ENCODE measurements at regions not wholly inside any gene's neighbourhood (a gene's known extent, or its start where the extent isn't known, plus 50 kb on each side); places are given as distances from the start of the nearest gene placed in this dataset.

- Histone ChIP-seq H3K79me2 (ENCODE audit: low read length) (no peaks in the 10 kb centered on the region), H3K36me3 (ENCODE audit: low read depth, low read length) (no peaks in the 10 kb centered on the region), H3K9ac (ENCODE audit: low read length) (no peak overlapping the region), H3K9me2 (replicated peaks; ENCODE audit: low read length) (no peaks in the 10 kb centered on the region), H3K4me3 (ENCODE audit: low read length) (no peak overlapping the region), H3K4me2 (ENCODE audit: low read length) (no peak overlapping the region), H3K9me3 (ENCODE audit: low read length) (no peaks in the 10 kb centered on the region), H4K20me1 (ENCODE audit: low read length) (no peaks in the 10 kb centered on the region), H3K27me3 (ENCODE audit: low read length) (peaks cover 11% of the 10 kb centered on the region; the same call in 1 of the 2 replicates), H3K27ac (ENCODE audit: low read length) (no peak overlapping the region), H3K4me1 (ENCODE audit: insufficient read depth, low read length) (no peaks in the 10 kb centered on the region), H2AFZ (ENCODE audit: low read length) (no peak overlapping the region), H3F3A (ENCODE audit: low read length, unreplicated experiment) (no peaks in the 10 kb centered on the region)
- ATAC-seq (no peak), DNase-seq (no peak)
- TF ChIP-seq EZH2phosphoT487 (IDR thresholded peaks at IDR 0.05; ENCODE audit: borderline replicate concordance, low read length) (no peak), EZH2 (IDR thresholded peaks at IDR 0.05; ENCODE audit: low read length, unreplicated experiment) (no peak), CTCF (conservative IDR thresholded peaks at IDR 0.05; ENCODE audit: low read depth, low read length) (no peak)
- POLR2A ChIA-PET (ENCODE audit: unreplicated experiment): no interaction called here
- BruUV-seq (replicated peaks): no TSS peak
- CTCF ChIA-PET: no interaction called here
- intact Hi-C loops (cut with micrococcal nuclease): no loop called here
These were observed 152.0 kb upstream of the RAB6C start for GRCh38 chr2:129827311-129828090.

GRCh38 chr2:129828792-129829191, 150.7 kb upstream of the RAB6C start:
- DNase-seq: no peak
- no peak overlapping the region for H3K9ac ChIP-seq (ENCODE audit: low read length)
- no peak for TF ChIP-seq EZH2 (IDR thresholded peaks at IDR 0.05; ENCODE audit: low read length, unreplicated experiment)

GRCh38 chr2:129829588-129829987, 149.9 kb upstream of the RAB6C start:
- Histone ChIP-seq H3K4me3 (ENCODE audit: low read length) (no peak overlapping the region), H3K79me2 (ENCODE audit: low read length) (no peaks in the 10 kb centered on the region), H4K20me1 (ENCODE audit: low read length) (no peaks in the 10 kb centered on the region), H3K27ac (ENCODE audit: low read length) (no peak overlapping the region), H3K4me2 (ENCODE audit: low read length) (no peak overlapping the region), H3K9me2 (replicated peaks; ENCODE audit: low read length) (no peaks in the 10 kb centered on the region), H3K27me3 (ENCODE audit: low read length) (peaks cover 8% of the 10 kb centered on the region; the same call in 1 of the 2 replicates), H3K9ac (ENCODE audit: low read length) (no peak overlapping the region), H3K36me3 (ENCODE audit: low read depth, low read length) (no peaks in the 10 kb centered on the region), H3F3A (ENCODE audit: low read length, unreplicated experiment) (no peaks in the 10 kb centered on the region), H3K9me3 (ENCODE audit: low read length) (no peaks in the 10 kb centered on the region), H3K4me1 (ENCODE audit: insufficient read depth, low read length) (no peaks in the 10 kb centered on the region), H2AFZ (ENCODE audit: low read length) (no peak overlapping the region)
- DNase-seq (no peak), ATAC-seq (no peak)
- BruUV-seq (replicated peaks): no TSS peak
- no peak for TF ChIP-seq EZH2phosphoT487 (IDR thresholded peaks at IDR 0.05; ENCODE audit: borderline replicate concordance, low read length)
- TF ChIP-seq EZH2 (IDR thresholded peaks at IDR 0.05; ENCODE audit: low read length, unreplicated experiment): no peak
- intact Hi-C loops (cut with micrococcal nuclease): no loop called here
- ChIA-PET CTCF (no interaction called here), POLR2A (ENCODE audit: unreplicated experiment) (no interaction called here)

More at GRCh38 chr2:129828792-129829191, 150.7 kb upstream of the RAB6C start:
- Histone ChIP-seq H3K4me2 (ENCODE audit: low read length) (no peak overlapping the region), H3F3A (ENCODE audit: low read length, unreplicated experiment) (no peaks in the 10 kb centered on the region), H3K36me3 (ENCODE audit: low read depth, low read length) (no peaks in the 10 kb centered on the region), H4K20me1 (ENCODE audit: low read length) (no peaks in the 10 kb centered on the region), H3K9me2 (replicated peaks; ENCODE audit: low read length) (no peaks in the 10 kb centered on the region), H3K27me3 (ENCODE audit: low read length) (peaks cover 8% of the 10 kb centered on the region; the same call in 1 of the 2 replicates), H3K4me1 (ENCODE audit: insufficient read depth, low read length) (no peaks in the 10 kb centered on the region), H3K79me2 (ENCODE audit: low read length) (no peaks in the 10 kb centered on the region), H3K27ac (ENCODE audit: low read length) (no peak overlapping the region), H3K4me3 (ENCODE audit: low read length) (no peak overlapping the region), H2AFZ (ENCODE audit: low read length) (no peak overlapping the region), H3K9me3 (ENCODE audit: low read length) (no peaks in the 10 kb centered on the region)
- intact Hi-C loops (cut with micrococcal nuclease): no loop called here
- ChIA-PET POLR2A (ENCODE audit: unreplicated experiment) (no interaction called here), CTCF (no interaction called here)
- no peak for ATAC-seq
- no TSS peak for BruUV-seq (replicated peaks)
